GM21515 (cell line): ENCODE measurements at regions not wholly inside any gene's neighbourhood (a gene's known extent, or its start where the extent isn't known, plus 50 kb on each side); places are given as distances from the start of the nearest gene placed in this dataset.
"Not testable (repeated sequence)": the region's sequence is repeated elsewhere in the genome, so short reads cannot be mapped to it uniquely, and the experiment has no call there.

Experiments used
- ATAC-seq: cut with Tn5 transposase; IDR thresholded peaks from one replicate; pipeline ENCODE4 v1.9.1; 2021; ENCODE audit not compliant: unreplicated experiment

DNA sequence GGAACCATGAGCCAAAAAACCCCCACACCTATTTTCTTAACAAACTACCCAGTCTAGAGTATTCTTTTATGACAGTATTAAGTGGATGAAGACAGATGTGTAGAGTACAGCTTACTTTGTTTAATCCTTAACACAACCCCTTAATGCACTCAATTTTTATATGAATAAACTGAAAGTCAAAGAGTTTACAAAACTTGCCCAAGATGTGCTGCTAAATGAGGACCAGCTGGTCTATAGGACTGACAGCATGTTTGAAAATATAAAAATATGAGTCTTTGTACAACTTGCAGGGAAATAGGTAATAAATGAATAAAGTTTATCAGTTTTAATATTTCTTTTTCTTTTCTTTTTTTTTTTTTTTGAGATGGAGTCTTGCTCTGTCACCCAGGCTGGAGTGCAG, 102.3 kb downstream of the ZFY start:
- ATAC-seq, result no peak

DNA sequence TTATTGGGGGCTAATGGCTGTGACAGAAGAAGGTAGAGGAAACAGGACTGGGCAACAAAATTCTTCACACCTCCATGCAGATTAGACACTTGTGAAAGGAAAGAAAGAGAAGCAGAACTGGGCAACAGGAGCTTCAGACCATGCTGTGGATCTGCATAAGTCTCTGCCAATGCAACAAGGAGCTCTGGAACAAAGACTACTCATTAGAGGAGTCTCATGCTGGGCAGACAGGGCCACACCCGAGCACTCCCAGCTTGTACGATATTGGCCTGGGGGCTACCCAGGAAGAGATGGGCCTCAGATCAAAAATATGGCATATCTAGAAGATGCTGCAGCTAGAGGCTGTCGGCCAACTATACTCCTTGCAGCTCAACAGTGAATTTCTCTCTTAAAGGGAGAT, 105.2 kb downstream of the ZFY start:
- ATAC-seq, result no peak

GRCh38 chrY:3041985-3042384, 106.8 kb downstream of the ZFY start:
- peak; percentile 78 for ATAC-seq

GRCh38 chrY:3042901-3043300, 107.7 kb downstream of the ZFY start:
- no peak for ATAC-seq

DNA sequence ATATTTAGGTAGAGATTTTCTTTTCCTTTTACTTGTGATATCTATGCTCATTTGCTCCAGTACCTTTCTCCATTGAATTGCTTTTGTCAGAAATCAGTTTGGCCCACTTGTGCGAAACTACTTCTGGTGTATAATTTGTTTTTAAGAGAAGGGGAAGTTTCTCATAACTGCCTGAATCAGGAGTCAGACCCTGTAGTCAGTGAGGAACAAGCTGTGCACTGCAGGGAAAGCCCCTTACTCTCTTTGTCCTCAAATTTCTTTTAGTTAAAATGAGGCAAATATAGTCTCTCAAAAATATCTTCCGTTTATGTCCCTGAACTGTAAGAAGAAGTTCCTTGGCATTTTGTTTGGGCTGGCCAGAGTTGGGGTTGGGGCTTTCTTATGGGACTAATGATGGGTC, 109.9 kb downstream of the ZFY start:
- ATAC-seq, result no peak

DNA sequence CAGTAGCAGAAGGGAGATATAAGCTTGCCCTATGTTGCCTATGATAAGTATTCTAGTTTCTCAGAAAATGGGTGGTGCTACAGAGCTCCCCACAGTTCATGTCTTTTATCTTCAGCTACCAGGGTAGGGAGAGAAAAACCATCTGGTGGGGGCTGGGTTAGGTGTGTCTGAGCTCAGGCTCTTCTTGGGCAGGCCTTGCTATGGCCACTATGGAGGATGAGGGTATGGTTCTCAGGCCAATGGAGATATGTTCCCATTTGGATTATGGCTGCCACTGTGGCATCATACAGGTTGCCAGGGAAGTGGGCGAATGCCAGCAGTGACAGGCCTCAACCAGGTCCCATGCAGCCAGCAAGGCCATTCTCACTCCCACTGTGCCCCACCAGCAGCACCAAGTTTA, 120.3 kb downstream of the ZFY start:
- ATAC-seq, result not testable (repeated sequence)

DNA sequence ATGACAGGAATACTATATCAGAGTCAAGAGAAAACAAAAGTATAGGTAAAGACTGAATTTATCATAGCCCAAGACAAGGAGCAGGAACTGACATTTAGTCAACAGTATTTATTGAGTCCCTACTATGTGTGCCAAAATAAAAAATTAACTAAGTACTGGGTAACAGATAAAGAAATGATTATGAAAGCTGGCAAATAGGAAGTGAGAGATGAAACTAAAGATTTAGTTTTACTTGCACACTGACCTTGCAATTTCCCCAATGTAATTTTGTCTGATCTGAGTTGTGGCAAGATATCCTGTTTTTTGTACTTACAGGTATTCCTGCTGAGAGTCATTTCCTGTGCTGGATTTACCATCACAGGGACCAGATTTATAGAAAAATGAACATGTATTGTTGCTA, 123.2 kb downstream of the ZFY start:
- ATAC-seq, result peak; percentile 56

DNA sequence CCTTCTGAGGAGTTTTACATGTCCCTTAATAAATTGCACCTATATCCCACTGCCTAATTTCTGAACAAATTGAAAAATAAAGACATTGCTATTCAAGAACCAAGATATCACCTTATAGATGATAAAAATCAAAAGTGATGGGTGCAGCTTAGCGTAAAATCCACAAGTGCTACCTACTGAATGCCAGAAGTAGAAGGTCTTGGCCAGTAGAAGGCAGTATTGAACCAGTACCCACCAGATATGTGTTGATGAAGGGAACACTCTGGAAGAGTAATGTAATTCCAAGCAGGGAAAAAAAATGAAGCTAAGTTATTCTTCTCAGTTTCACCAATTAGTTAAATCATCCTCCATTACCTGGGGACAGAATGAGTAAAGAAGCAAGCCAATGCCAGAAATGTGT, 125.5 kb downstream of the ZFY start:
- not testable (repeated sequence) for ATAC-seq

DNA sequence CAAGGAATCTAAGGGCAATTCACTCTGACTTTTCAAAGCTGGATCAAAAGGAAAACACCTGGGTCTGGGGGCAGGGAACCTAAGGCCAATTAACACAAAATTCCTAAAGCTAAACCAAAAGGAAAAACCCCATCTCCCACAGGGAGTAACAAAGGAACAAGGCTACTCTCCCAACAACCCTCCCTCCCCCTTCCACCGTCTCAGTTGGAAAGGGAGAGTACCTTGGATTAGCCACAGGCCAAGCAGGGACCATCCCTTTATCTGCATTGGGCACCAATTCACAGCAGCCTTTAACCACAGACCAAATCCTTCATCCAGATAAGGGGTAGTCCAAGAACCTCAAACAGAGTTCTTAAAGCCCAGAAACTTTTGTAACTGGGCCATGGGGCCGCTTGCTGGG, 153.0 kb downstream of the ZFY start:
- ATAC-seq, result not testable (repeated sequence)

- ATAC-seq, result not testable (repeated sequence)
These were observed 173.5 kb downstream of the ZFY start for GRCh38 chrY:3108674-3109073.

DNA sequence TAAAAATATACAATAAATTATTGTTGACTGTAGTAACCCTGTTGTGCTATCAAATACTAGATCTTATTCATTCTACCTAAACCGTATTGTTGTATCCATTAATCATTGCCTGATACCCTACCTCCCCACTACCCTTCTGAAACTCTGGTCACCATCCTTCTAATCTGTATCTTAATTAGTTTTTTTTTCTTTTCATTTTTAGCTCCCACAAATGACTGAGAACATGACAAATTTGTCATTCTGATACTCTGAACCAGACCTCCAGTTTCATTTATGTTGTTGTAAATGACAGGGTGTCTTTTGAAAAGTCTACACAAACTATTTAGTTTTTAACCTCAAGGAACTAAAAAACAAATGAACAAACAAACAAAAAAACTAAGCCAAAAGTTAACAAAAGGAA, 185.1 kb downstream of the ZFY start:
- ATAC-seq, result peak; percentile 83

DNA sequence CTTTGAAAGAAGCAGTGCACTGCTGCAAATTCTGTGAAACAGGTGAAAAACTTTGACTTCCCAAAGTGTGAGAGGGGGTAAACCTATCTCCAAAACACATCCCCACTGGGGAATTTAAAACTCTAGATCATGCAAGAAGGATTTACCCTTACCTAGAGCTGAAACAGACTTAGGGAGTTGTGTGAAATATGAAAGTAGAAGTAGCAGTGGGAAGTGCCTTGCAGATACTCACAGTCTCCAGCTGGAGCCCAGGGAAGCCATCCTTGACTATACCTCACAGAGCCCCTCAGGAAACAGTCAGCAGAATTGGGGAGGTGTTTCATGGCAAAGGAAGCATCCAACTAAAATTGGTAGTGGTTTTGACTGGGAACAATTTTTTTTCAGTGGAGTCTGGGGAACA, 185.5 kb downstream of the ZFY start:
- ATAC-seq, result peak; percentile 68

- ATAC-seq, result not testable (repeated sequence)
These were observed 188.3 kb downstream of the ZFY start for GRCh38 chrY:3123482-3123881.

- ATAC-seq, result not testable (repeated sequence)
These were observed 235.9 kb downstream of the ZFY start for GRCh38 chrY:3171074-3171473.

DNA sequence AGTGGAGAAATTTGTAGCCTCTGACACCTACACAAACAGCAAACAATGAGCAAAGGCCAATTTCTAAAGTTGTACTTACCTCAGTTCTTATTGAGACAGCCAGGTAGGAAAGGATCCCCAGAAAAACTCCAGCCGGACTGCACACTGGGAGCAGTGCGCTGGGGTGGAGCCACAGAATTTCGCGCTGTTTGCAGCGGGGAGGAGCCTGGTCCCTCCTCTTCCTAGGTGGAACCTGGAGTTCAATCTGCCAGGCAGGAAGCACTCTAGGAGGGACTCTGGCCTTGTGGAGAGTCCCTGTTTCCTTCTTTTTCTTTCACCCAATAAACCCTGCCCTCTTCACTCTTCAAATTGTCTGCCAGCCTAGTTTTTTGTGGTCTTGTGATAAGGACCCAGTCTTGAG, 259.9 kb downstream of the ZFY start:
- not testable (repeated sequence) for ATAC-seq

- ATAC-seq, result not testable (repeated sequence)
These were observed 267.1 kb downstream of the ZFY start for GRCh38 chrY:3202287-3202686.

DNA sequence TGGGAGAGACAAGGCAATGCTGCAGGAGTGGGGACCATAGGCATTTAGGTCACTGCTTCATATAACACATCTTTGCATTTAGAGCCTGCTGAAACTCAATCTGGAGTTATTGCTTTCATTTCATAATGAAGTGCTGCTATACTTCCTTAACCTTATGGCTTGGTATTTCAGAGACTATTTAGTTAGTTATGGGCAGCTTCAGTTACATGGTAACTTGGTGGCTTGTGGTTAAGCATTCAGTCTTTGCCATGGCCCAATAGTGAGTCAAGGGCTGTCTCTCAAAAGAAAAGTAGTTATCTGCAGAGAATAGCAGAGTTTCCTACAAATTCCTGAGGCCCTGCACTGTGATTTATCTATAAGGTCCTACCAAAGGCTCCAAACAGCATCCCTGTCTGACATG, 271.6 kb downstream of the ZFY start:
- not testable (repeated sequence) for ATAC-seq

DNA sequence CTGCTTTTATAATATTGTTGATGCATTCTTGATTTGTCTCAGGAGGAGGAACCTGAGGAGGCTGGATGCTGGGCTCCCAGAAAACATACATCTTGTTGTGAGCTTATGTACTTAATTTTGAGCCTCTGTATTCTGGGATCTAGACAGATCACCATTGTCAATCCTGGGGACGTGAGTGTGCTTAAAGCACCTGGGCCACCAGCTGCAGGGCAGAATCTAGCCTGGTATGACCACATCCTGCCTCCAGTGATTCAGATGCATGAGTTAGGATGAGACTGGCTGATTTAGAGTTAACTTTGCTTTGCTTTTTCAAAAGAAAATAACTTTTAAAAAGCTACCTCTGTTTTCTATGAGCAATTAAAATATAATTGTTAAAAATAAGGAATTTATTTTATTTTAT, 278.0 kb downstream of the ZFY start:
- not testable (repeated sequence) for ATAC-seq

DNA sequence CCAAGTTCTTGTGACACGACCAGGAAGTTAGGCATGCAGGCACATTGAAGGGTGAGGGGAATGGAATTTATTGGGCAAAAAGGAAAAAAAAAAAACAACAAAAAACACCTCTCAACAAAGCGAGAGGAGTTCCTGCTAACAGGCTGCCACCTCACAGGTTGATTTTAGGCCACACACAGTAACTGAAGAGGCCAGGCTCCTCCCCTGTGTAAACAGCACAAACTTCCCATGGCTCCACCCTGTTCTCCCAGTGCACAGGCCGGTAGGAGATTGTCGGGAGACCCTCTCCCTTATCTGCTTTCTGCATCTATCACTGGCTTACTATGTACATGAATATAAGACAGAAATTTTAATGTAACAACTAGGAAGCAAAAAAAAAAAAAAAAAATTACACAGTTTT, 283.0 kb downstream of the ZFY start:
- not testable (repeated sequence) for ATAC-seq

GRCh38 chrY:3218559-3218958, 283.4 kb downstream of the ZFY start:
- ATAC-seq, result not testable (repeated sequence)

DNA sequence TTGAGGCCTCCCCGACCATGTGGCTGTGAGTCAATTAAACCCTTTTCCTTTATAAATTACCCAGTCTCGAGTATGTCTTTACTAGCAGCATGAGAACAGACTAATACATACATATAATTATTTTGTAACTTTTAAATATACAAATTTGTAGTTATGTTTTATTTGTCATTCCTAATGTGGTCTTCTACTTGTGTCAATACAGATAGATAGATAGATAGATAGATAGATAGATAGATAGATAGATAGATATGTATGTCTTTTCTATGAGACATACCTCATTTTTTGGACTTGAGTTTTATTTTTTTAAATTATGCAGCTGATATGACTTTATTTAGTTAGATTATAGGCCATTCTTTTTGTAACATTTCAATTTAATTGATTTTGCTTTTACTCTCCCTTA, 316.0 kb upstream of the TGIF2LY start:
- not testable (repeated sequence) for ATAC-seq

DNA sequence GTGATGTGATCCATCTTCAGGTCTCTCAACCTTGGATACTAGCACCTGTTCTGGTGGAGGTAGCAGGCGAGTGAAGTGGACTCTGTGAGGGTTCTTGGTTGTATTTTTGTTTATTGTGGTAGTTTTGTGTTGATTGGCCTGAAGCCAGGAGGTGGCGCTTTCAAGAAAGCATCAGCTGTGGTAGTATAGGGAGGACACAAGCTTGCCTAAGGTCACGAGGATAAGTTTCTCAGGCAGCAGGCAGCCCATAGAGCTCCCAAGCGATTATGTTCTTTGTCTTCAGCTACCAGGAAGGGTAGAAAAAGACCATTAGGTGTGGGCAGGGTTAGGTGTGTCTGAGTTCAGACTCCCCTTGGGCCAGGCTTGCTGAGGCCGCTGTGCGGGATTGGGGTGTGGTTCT, 290.8 kb upstream of the TGIF2LY start:
- not testable (repeated sequence) for ATAC-seq

DNA sequence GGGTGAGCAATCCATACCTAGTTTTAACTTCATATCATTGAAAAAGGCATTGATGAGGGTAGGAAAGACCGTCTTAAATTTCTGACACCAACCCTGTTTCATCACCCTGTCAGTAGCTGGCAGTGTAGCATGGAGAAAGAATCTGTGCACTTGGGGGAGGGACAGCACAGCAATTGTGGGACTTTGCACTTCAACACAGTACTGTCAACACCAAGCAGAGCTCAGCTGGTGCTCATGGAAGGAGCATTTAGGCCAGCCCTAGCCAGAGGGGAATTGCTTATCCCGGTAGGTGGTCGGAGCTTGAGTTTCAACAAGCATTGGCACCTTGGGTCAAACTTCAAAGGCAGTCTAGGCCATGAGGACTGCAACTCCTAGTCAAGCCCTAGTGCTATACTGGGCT, 281.6 kb upstream of the TGIF2LY start:
- not testable (repeated sequence) for ATAC-seq

DNA sequence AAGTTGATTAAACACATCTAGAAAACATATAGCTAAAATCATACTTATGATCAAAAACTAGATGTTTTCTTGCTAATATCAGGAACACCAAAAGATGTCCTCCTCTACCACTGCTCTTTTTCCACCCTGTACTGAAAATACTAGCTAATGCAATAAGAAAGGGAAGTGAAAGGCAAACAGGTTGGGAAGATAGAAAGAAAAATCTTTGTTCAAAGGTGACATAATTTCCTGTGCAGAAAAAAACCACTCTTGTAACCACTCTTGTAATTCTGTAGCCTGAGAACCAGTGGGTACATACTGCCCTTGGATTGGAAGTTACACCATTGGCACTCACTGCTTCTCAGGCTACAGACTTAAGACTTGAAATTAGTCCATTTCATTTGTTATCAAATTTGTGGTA, 258.9 kb upstream of the TGIF2LY start:
- not testable (repeated sequence) for ATAC-seq
